Pancreas (tissue), 10 donors: ENCODE measurements at regions not wholly inside any gene's neighbourhood (a gene's known extent, or its start where the extent isn't known, plus 50 kb on each side); places are given as distances from the start of the nearest gene placed in this dataset.

Experiments used
- ATAC-seq, 4 donors: fragments of 200-7000 bp; cut with Tn5 transposase; one replicate each; pipeline versions ENCODE4 v1.8.0 to v1.9.1; 2020; ENCODE audit warnings: mild to moderate bottlenecking in 4 of 4, moderate library complexity in 4 of 4
- DNase-seq, 6 donors: peaks; one replicate each; pipeline ENCODE4 v3.0.0-alpha.2; 2020
- FAIRE-seq: peaks from 2 replicates; lab custom pipeline; 2012; peaks lifted over from hg19 to GRCh38; lab: Jason Lieb, UNC
- H3K27ac ChIP-seq, 4 donors: fragments of 200-600 bp; sonication (generic); 1 replicate in 3 of 4; 2 replicates in 1 of 4; pipeline versions ENCODE4 v1.5.0 to v1.8.0; 2020
- H3K27me3 ChIP-seq, 4 donors: fragments of 200-600 bp; one replicate each; pipeline ENCODE4 v1.8.0; 2021
- H3K36me3 ChIP-seq, 3 donors: fragments of 200-600 bp; sonication (generic) in 1 of 3; one replicate each; pipeline versions ENCODE4 v1.5.0 to v1.8.0; 2020 to 2021
- H3K4me1 ChIP-seq, 3 donors: fragments of 200-600 bp; one replicate each; pipeline ENCODE4 v1.8.0; 2021
- H3K4me3 ChIP-seq, 4 donors: fragments of 200-600 bp; sonication (generic) in 2 of 4; one replicate each; pipeline versions ENCODE4 v1.5.0 to v1.8.0; 2020 to 2021
- H3K9me3 ChIP-seq, 4 donors: fragments of 200-600 bp; one replicate each; pipeline ENCODE4 v1.8.0; 2021
- WGBS, 2 donors: extraction: QIAGEN DNeasy Blood & Tissue Kit; methylation state at CpG; one replicate each; pipeline ENCODE4 v1.1.7; 2013; 5-methylcytosine and 5-hydroxymethylcytosine counted together
- intact Hi-C, 3 donors: fragments of 100-400 bp; cut with DNase I; formaldehyde crosslinking; loops; one replicate each; pipeline versions ENCODE4 v1.11.1 to v1.14.2; 2022
- TF ChIP-seq, protein P1 (sequence below), 4 donors: fragments of 200-600 bp; sonication (generic) in 3 of 4; IDR thresholded peaks; one replicate each; pipeline versions ENCODE4 v1.5.0 to v1.8.0; 2021; ENCODE audit warnings: antibody characterized with exemption in 4 of 4
- donor health status: healthy with polysubstance abuse.
- donor health status: DM: no; HTN: no; CAD: no; lungs with moderate emphysema.
- donor health status: DM: no; HTN: no; CAD: no.
- donor health status: control.
- donor health status: control.
- donor health status: Bipolar disorder and iron deficiency.
- donor health status: DM: yes; HTN: yes; CAD: no.
- donor health status: DM: no; HTN: no; CAD: no.
- donor health status: DM: no; HTN: no; CAD: no.
- donor health status: DM: yes; HTN: yes; CAD: no.

DNA sequence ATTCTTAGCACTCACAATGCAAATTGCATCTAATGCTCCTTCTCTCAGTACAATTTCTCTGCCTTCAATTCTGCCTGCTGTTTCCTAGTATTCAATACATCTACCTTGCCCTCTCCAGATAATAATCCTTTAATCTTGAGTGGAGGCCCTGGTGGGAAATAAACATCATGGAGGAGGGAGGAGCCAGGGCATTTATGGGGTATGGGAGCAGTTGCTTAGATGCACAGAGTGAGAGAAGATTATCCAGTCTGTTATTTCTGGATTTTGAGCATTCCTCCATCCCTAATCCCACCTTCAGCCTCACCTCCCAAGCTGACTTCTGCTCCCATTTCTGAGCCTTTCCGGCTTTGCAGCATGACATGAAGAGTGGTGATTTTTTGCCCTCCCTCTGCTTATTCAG, 127.9 kb upstream of the PPP3CA start:
- TF ChIP-seq, protein P1, sequence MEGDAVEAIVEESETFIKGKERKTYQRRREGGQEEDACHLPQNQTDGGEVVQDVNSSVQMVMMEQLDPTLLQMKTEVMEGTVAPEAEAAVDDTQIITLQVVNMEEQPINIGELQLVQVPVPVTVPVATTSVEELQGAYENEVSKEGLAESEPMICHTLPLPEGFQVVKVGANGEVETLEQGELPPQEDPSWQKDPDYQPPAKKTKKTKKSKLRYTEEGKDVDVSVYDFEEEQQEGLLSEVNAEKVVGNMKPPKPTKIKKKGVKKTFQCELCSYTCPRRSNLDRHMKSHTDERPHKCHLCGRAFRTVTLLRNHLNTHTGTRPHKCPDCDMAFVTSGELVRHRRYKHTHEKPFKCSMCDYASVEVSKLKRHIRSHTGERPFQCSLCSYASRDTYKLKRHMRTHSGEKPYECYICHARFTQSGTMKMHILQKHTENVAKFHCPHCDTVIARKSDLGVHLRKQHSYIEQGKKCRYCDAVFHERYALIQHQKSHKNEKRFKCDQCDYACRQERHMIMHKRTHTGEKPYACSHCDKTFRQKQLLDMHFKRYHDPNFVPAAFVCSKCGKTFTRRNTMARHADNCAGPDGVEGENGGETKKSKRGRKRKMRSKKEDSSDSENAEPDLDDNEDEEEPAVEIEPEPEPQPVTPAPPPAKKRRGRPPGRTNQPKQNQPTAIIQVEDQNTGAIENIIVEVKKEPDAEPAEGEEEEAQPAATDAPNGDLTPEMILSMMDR (IDR thresholded peaks at IDR 0.05), result no peak
- intact Hi-C loops, result no loop called here
- no peak for ATAC-seq
- no peak for DNase-seq
- FAIRE-seq, result no peak
- Histone ChIP-seq H3K27me3 (no peaks in the 10 kb centered on the region), H3K27ac (no peak overlapping the region), H3K36me3 (no peaks in the 10 kb centered on the region), H3K4me1 (no peaks in the 10 kb centered on the region), H3K4me3 (no peak overlapping the region), H3K9me3 (no peaks in the 10 kb centered on the region)
- 56 to 81% methylated on average over 1 of the region's 1 CpG for WGBS, 2 donors

DNA sequence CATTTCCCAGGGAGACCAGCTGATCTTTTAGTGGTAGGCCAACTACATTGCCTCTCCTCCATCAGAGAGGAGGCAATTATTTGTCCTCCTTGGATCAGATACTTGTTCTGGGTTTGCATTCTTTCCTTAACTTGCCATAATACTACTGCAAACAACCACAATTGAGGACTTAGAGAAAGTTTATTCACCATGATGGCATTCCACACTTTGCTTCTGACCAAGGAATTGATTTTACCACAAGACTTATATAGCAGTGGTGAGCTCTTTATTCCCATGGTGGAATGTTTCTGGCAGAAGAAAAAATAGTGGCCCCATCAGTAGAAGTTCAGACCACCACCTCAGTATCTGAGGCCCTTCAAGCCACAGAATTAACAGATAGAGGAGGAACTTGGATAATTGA, 123.9 kb upstream of the PPP3CA start:
- TF ChIP-seq, protein P1 (IDR thresholded peaks at IDR 0.05), result no peak
- Histone ChIP-seq H3K27ac (no peak overlapping the region), H3K4me1 (no peaks in the 10 kb centered on the region), H3K27me3 (peaks cover 0 to 7% (median 0%) of the 10 kb centered on the region in 4 donors), H3K9me3 (no peaks in the 10 kb centered on the region), H3K4me3 (no peak overlapping the region), H3K36me3 (no peaks in the 10 kb centered on the region)
- no peak for FAIRE-seq
- intact Hi-C loops, result no loop called here
- DNase-seq, result no peak
- no peak for ATAC-seq

DNA sequence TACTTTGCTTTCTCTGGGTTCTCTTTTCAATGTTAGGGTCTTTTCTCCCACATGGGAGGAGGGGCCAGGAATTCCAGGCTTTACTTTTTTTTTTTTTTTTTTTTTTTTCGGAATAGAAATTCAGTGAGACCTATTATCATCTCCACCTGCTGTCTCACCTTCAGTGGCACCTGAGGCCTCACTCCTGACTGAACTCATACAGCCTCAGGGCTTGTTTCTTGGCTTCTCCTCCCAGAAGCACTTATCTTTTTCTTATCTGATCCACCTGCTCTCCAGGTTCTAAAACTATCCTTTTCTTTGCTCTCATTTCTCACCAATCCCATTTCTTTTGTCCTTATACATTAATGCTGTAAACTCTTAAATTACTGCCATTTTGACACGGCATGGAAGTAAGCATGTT, 117.3 kb upstream of the PPP3CA start:
- FAIRE-seq, result no peak
- ATAC-seq, result no peak
- 31 to 45% methylated on average over 2 of the region's 2 CpGs for WGBS, 2 donors
- intact Hi-C loops, result no loop called here
- DNase-seq, result no peak
- H3K9me3 ChIP-seq, result no peaks in the 10 kb centered on the region
- TF ChIP-seq, protein P1 (IDR thresholded peaks at IDR 0.05), result no peak
- H3K27me3 ChIP-seq, result peaks cover 0 to 12% (median 0%) of the 10 kb centered on the region in 4 donors
- H3K4me3 ChIP-seq, result no peak overlapping the region
- H3K36me3 ChIP-seq, result no peaks in the 10 kb centered on the region
- H3K4me1 ChIP-seq, result no peaks in the 10 kb centered on the region
- no peak overlapping the region for H3K27ac ChIP-seq

DNA sequence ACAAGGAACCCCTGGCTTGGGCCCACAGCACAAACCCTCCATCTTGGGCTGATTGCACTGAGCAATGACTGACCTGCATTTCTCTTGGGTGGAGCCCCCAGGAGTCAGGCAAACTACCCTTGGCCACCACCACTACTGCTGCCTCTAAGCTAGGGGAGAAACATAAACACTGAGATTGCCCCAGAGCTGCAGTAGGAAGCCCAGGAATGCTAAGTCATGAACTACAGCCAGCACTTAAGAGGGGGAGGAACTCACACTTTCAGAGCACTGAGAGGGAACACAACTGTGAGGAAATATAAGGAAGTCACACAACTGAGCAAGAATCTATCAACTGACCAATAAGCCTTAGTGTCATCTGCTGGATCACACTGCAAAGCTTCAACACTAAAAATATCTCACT, 111.6 kb upstream of the PPP3CA start:
- H3K27me3 ChIP-seq, result no peaks in the 10 kb centered on the region
- FAIRE-seq (no peak), DNase-seq (no peak), ATAC-seq (peak in 1 of 4 donors; percentile 43)
- H3K36me3 ChIP-seq, result no peaks in the 10 kb centered on the region
- no peaks in the 10 kb centered on the region for H3K4me1 ChIP-seq
- intact Hi-C loops, result no loop called here
- H3K4me3 ChIP-seq, result no peak overlapping the region
- TF ChIP-seq, protein P1 (IDR thresholded peaks at IDR 0.05), result no peak
- H3K27ac ChIP-seq, result no peak overlapping the region
- H3K9me3 ChIP-seq, result no peaks in the 10 kb centered on the region

DNA sequence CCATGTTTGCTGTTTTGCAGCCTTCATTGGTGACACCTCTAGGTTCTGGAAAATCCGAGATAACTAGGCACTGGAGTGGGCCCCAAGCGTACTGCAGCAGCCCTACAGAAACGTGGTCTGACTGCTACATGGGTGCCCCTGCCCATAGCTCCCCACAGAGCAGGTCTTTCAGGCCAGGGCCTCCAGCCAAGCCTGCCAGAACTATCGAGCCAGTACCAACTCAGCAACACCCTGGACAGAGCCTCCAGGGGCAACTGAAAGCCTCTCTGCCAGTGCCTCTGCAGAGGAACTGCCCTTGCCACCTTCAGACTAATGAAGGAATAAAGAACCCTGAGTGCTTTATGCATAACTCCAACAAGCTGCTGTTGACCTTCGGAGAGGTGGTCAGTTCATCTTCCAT, 111.1 kb upstream of the PPP3CA start:
- DNase-seq (no peak), FAIRE-seq (no peak), ATAC-seq (no peak)
- no peaks in the 10 kb centered on the region for H3K36me3 ChIP-seq
- no peaks in the 10 kb centered on the region for H3K9me3 ChIP-seq
- H3K27ac ChIP-seq, result no peak overlapping the region
- H3K27me3 ChIP-seq, result no peaks in the 10 kb centered on the region
- WGBS, 2 donors, result 66 to 74% methylated on average over 5 of the region's 5 CpGs
- H3K4me1 ChIP-seq, result no peaks in the 10 kb centered on the region
- H3K4me3 ChIP-seq, result no peak overlapping the region
- TF ChIP-seq, protein P1 (IDR thresholded peaks at IDR 0.05), result no peak
- intact Hi-C loops, result no loop called here
